ENCODE measurements at regions not wholly inside any gene's neighbourhood (a gene's known extent, or its start where the extent isn't known, plus 50 kb on each side); places are given as distances from the start of the nearest gene placed in this dataset.

- DNase-seq: no peak
Measured at GRCh38 chr10:94043431-94043990, 49.8 kb downstream of the PLCE1 start.

GRCh38 chr10:94046098-94046497 lies 52.4 kb downstream of the PLCE1 start:
- DNase-seq: no peak

- no peak for DNase-seq
Measured at GRCh38 chr10:94047293-94047692, 53.6 kb downstream of the PLCE1 start.

GRCh38 chr10:94049911-94050310 lies 56.2 kb downstream of the PLCE1 start:
- no peak for DNase-seq

- no peak for DNase-seq
Measured at GRCh38 chr10:94052281-94052680, 58.5 kb downstream of the PLCE1 start.

GRCh38 chr10:94052866-94053791 lies 59.4 kb downstream of the PLCE1 start:
- DNase-seq: no peak

- no peak for DNase-seq
Measured at GRCh38 chr10:94059178-94059883, 65.6 kb downstream of the PLCE1 start.

GRCh38 chr10:94061026-94061425 lies 67.3 kb downstream of the PLCE1 start:
- no peak for DNase-seq

GRCh38 chr10:94062611-94063010 lies 68.9 kb downstream of the PLCE1 start:
- DNase-seq: no peak

GRCh38 chr10:94065362-94065761 lies 71.6 kb downstream of the PLCE1 start:
- no peak for DNase-seq

- DNase-seq: no peak
Measured at GRCh38 chr10:94065787-94066186, 72.1 kb downstream of the PLCE1 start.

- no peak for DNase-seq
Measured at GRCh38 chr10:94066411-94066810, 72.7 kb downstream of the PLCE1 start.

GRCh38 chr10:94069884-94070283 lies 76.2 kb downstream of the PLCE1 start:
- DNase-seq: no peak

GRCh38 chr10:94074462-94074861 lies 80.7 kb downstream of the PLCE1 start:
- no peak for DNase-seq

- no peak for DNase-seq
Measured at GRCh38 chr10:94075506-94075905, 81.8 kb downstream of the PLCE1 start.

- no peak for DNase-seq
Measured at GRCh38 chr10:94076325-94076841, 82.7 kb downstream of the PLCE1 start.

- DNase-seq: no peak
Measured at GRCh38 chr10:94077042-94077441, 83.3 kb downstream of the PLCE1 start.

- DNase-seq: no peak
Measured at GRCh38 chr10:94080108-94080507, 86.4 kb downstream of the PLCE1 start.

GRCh38 chr10:94083662-94084265 lies 90.0 kb downstream of the PLCE1 start:
- no peak for DNase-seq

GRCh38 chr10:94084344-94084743 lies 90.6 kb downstream of the PLCE1 start:
- DNase-seq: no peak

GRCh38 chr10:94085288-94085687 lies 91.6 kb downstream of the PLCE1 start:
- no peak for DNase-seq

- no peak for DNase-seq
Measured at GRCh38 chr10:94085766-94086437, 92.2 kb downstream of the PLCE1 start.

Data from activated CD4-positive, alpha-beta T cell treated with anti-CD3 and anti-CD28 coated beads, Interleukin-2, amount 50 U/mL, for 16 hours (primary cell).